ENCODE measurements at regions not wholly inside any gene's neighbourhood (a gene's known extent, or its start where the extent isn't known, plus 50 kb on each side); places are given as distances from the start of the nearest gene placed in this dataset.

DNA sequence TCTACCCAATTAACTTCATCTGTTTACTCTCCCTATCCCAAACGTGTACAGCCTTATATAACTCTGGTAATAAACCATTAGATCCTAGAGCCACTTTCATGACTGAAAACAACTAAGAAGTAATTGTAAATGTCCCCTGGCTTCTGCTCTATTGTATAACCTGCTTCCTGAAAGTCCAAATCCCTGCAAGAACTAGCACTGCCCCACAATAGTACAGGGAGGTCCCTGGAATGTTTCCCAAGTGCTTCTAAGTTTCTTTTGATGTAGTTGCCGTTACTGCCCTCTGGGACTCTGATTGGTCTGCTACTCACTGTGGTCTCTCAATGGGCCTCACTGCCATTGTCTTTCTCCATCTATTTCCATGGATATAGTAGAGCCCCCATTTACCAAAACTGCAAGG is 764.0 kb upstream of the GHITM start:
- TF ChIP-seq, protein P1, sequence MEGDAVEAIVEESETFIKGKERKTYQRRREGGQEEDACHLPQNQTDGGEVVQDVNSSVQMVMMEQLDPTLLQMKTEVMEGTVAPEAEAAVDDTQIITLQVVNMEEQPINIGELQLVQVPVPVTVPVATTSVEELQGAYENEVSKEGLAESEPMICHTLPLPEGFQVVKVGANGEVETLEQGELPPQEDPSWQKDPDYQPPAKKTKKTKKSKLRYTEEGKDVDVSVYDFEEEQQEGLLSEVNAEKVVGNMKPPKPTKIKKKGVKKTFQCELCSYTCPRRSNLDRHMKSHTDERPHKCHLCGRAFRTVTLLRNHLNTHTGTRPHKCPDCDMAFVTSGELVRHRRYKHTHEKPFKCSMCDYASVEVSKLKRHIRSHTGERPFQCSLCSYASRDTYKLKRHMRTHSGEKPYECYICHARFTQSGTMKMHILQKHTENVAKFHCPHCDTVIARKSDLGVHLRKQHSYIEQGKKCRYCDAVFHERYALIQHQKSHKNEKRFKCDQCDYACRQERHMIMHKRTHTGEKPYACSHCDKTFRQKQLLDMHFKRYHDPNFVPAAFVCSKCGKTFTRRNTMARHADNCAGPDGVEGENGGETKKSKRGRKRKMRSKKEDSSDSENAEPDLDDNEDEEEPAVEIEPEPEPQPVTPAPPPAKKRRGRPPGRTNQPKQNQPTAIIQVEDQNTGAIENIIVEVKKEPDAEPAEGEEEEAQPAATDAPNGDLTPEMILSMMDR (IDR thresholded peaks at IDR 0.05; ENCODE audit: low read length): no peak
- TF ChIP-seq EZH2 (IDR thresholded peaks at IDR 0.05; ENCODE audit: borderline replicate concordance, low read length): no peak
- no peaks in the 10 kb centered on the region for H3K27me3 ChIP-seq (ENCODE audit: insufficient read depth, low read length)
- no peaks in the 10 kb centered on the region for H3K9me2 ChIP-seq (ENCODE audit: low read depth, low read length)
- no peaks in the 10 kb centered on the region for H3K9me3 ChIP-seq (ENCODE audit: low read length)
- no peaks in the 10 kb centered on the region for H3K4me1 ChIP-seq (ENCODE audit: insufficient read depth, low read length, severe bottlenecking)
- no peak overlapping the region for H3K27ac ChIP-seq (ENCODE audit: low read depth, low read length, poor library complexity, severe bottlenecking)
- no peak overlapping the region for H3K4me3 ChIP-seq (ENCODE audit: low read depth, low read length, poor library complexity, severe bottlenecking)
- H4K20me1 ChIP-seq (ENCODE audit: insufficient read depth, low read length): no peaks in the 10 kb centered on the region
- no peaks in the 10 kb centered on the region for H3K36me3 ChIP-seq (ENCODE audit: insufficient read depth, low read length)
- H2AFZ ChIP-seq (ENCODE audit: low read length): no peak overlapping the region
- H3K79me2 ChIP-seq (ENCODE audit: insufficient read depth, low read length): no peaks in the 10 kb centered on the region
- H3K9ac ChIP-seq (ENCODE audit: low read length): no peak overlapping the region
- H3K4me2 ChIP-seq (ENCODE audit: low read length): no peak overlapping the region
- no peaks in the 10 kb centered on the region for H3F3A ChIP-seq (ENCODE audit: insufficient read depth, low read length)

DNA sequence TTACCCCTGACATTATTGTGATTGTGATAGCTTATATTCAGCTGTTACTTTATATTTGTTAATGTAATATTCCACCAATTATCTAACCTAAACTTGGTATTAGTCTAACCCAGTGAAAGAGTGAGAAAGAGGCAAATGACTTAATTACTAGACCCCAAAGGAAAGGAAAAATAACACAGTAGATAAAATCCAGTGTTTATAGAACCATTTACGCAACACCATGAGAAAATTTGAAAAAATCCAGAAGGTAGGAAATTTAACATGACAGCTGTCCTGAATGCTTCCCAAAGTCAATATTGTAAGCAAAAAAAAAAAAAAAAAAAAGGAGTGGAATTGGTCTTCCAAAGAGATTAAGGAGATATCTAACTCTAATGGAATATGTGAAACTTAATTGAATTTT is 741.5 kb upstream of the GHITM start:
- H3K79me2 ChIP-seq (ENCODE audit: insufficient read depth, low read length): no peaks in the 10 kb centered on the region
- no peaks in the 10 kb centered on the region for H3K9me2 ChIP-seq (ENCODE audit: low read depth, low read length)
- H3F3A ChIP-seq (ENCODE audit: insufficient read depth, low read length): no peaks in the 10 kb centered on the region
- no peaks in the 10 kb centered on the region for H3K4me1 ChIP-seq (ENCODE audit: insufficient read depth, low read length, severe bottlenecking)
- no peak overlapping the region for H2AFZ ChIP-seq (ENCODE audit: low read length)
- H3K4me3 ChIP-seq (ENCODE audit: low read depth, low read length, poor library complexity, severe bottlenecking): no peak overlapping the region
- no peak overlapping the region for H3K27ac ChIP-seq (ENCODE audit: low read depth, low read length, poor library complexity, severe bottlenecking)
- H3K27me3 ChIP-seq (ENCODE audit: insufficient read depth, low read length): no peaks in the 10 kb centered on the region
- H4K20me1 ChIP-seq (ENCODE audit: insufficient read depth, low read length): no peaks in the 10 kb centered on the region
- TF ChIP-seq EZH2 (IDR thresholded peaks at IDR 0.05; ENCODE audit: borderline replicate concordance, low read length): no peak
- TF ChIP-seq, protein P1 (IDR thresholded peaks at IDR 0.05; ENCODE audit: low read length): no peak
- no peaks in the 10 kb centered on the region for H3K36me3 ChIP-seq (ENCODE audit: insufficient read depth, low read length)
- no peaks in the 10 kb centered on the region for H3K9me3 ChIP-seq (ENCODE audit: low read length)
- H3K9ac ChIP-seq (ENCODE audit: low read length): no peak overlapping the region
- H3K4me2 ChIP-seq (ENCODE audit: low read length): no peak overlapping the region

DNA sequence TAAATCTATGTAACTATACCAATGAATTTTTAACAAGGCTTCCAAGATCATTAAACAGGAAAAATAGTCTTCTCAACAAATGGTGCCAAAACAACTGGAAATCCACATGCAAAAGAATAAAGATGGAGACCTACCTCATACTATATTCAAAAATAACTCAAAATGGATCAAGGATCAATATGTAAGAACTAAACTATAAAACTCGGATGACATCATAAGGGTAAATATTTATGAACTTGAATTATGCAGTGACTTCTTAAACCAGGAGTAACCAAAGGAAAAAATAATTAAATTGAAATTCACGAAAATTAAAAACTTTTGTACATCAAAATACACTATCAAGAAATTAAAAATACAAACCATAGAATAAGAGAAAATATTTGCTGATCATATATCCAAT is 728.7 kb upstream of the GHITM start:
- Histone ChIP-seq H3K4me1 (ENCODE audit: insufficient read depth, low read length, severe bottlenecking) (no peaks in the 10 kb centered on the region), H4K20me1 (ENCODE audit: insufficient read depth, low read length) (no peaks in the 10 kb centered on the region), H3K27me3 (ENCODE audit: insufficient read depth, low read length) (no peaks in the 10 kb centered on the region), H3K9me3 (ENCODE audit: low read length) (no peaks in the 10 kb centered on the region), H3K36me3 (ENCODE audit: insufficient read depth, low read length) (no peaks in the 10 kb centered on the region), H3K9ac (ENCODE audit: low read length) (no peak overlapping the region), H3K4me3 (ENCODE audit: low read depth, low read length, poor library complexity, severe bottlenecking) (no peak overlapping the region), H3K9me2 (ENCODE audit: low read depth, low read length) (no peaks in the 10 kb centered on the region), H3F3A (ENCODE audit: insufficient read depth, low read length) (no peaks in the 10 kb centered on the region), H3K27ac (ENCODE audit: low read depth, low read length, poor library complexity, severe bottlenecking) (no peak overlapping the region), H2AFZ (ENCODE audit: low read length) (no peak overlapping the region), H3K79me2 (ENCODE audit: insufficient read depth, low read length) (no peaks in the 10 kb centered on the region), H3K4me2 (ENCODE audit: low read length) (no peak overlapping the region)
- no peak for TF ChIP-seq EZH2 (IDR thresholded peaks at IDR 0.05; ENCODE audit: borderline replicate concordance, low read length)
- TF ChIP-seq, protein P1 (IDR thresholded peaks at IDR 0.05; ENCODE audit: low read length): no peak

Data from OCI-LY1 (cell line).